ENCODE measurements at regions not wholly inside any gene's neighbourhood (a gene's known extent, or its start where the extent isn't known, plus 50 kb on each side); places are given as distances from the start of the nearest gene placed in this dataset.

DNA sequence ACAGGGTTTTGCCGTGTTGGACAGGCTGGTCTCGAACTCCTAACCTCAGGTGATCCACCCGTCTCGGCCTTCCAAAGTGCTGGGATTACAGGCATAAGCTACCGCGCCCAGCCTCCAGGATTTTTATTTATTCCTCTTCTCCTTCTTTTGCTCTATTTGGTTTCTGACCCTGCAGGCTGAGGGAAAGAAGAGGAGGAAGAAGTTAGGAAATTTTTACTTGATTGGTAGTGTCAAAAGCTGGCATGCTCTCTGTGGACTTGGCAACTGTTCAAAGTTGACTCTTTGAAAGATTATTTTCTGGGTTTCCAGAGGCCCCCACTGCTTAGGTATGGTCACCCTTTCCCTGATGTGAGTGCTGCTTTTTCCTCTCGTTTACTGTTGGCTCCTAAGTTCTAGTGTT is 372.2 kb downstream of the DIPK2A start:
- H3K27me3 ChIP-seq (replicated peaks; ENCODE audit: insufficient read depth): no peaks in the 10 kb centered on the region
- no peak overlapping the region for H3K27ac ChIP-seq
- TF ChIP-seq, protein P1, sequence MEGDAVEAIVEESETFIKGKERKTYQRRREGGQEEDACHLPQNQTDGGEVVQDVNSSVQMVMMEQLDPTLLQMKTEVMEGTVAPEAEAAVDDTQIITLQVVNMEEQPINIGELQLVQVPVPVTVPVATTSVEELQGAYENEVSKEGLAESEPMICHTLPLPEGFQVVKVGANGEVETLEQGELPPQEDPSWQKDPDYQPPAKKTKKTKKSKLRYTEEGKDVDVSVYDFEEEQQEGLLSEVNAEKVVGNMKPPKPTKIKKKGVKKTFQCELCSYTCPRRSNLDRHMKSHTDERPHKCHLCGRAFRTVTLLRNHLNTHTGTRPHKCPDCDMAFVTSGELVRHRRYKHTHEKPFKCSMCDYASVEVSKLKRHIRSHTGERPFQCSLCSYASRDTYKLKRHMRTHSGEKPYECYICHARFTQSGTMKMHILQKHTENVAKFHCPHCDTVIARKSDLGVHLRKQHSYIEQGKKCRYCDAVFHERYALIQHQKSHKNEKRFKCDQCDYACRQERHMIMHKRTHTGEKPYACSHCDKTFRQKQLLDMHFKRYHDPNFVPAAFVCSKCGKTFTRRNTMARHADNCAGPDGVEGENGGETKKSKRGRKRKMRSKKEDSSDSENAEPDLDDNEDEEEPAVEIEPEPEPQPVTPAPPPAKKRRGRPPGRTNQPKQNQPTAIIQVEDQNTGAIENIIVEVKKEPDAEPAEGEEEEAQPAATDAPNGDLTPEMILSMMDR (IDR thresholded peaks at IDR 0.05): no peak
- ATAC-seq (ENCODE audit: insufficient number of reproducible peaks, low FRiP score, low read depth) (no peak), DNase-seq (ENCODE audit: low spot score) (no peak)
- no peaks in the 10 kb centered on the region for H3K36me3 ChIP-seq
- H3K4me3 ChIP-seq: no peak overlapping the region
- no peaks in the 10 kb centered on the region for H3K9me3 ChIP-seq
- H3K4me1 ChIP-seq (ENCODE audit: control insufficient read depth in 1 of 2, low read depth in 2 of 2): no peaks in the 10 kb centered on the region

DNA sequence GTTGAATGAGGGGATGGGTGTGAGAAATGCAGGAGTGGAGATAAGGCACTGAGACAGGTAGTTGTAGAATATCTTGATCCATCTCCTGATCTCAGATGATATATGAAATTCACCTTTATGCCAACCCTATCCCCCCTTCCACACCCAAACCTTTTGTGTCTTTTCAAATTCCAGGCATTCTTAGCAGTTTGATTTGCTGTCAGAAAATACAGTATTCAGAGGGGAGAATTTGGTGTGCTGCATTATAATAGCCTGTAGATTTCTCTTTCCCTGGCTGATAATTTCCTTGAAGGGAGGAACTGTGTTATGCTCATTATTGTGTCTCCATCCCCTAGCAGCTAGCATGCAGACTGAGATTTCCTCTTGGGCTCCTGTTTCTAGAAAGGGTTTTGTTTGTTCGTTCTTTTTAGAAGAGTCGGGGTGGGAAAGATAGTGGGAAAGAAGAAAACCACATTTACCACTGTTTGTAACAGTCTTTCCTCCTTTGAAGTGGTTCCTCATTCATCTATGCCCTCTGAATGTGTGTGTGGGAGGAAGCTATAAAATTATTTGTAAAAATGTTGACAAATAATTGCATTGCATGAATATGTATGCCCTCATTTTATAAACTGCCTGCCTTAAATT is 373.4 kb downstream of the DIPK2A start:
- H3K9me3 ChIP-seq: no peaks in the 10 kb centered on the region

DNA sequence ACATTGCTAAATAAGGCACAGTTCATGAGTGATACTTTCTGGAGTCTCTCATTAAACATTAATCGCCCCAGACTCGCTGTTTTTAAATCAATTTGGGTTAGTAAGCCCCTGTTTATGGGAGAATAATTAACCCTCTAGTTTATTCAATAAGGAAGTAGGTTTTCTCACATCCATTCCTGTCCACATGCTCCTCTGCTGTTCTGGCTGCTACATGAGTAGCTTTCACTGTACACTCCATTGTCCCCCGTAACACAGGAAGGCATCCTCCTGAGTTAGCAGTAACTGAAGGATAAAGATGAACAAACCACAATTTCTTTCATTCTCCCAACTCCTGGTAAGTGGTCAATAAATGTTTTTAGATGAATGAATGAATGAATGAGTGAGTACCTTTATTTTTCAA is 378.5 kb downstream of the DIPK2A start:
- ATAC-seq (ENCODE audit: insufficient number of reproducible peaks, low FRiP score, low read depth): no peak

More for the DNA sequence above, 373.4 kb downstream of the DIPK2A start:
- ATAC-seq (ENCODE audit: insufficient number of reproducible peaks, low FRiP score, low read depth) (no peak), DNase-seq (ENCODE audit: low spot score) (no peak)
- no peak overlapping the region for H3K27ac ChIP-seq
- no peak overlapping the region for H3K4me3 ChIP-seq
- no peaks in the 10 kb centered on the region for H3K36me3 ChIP-seq
- H3K27me3 ChIP-seq (replicated peaks; ENCODE audit: insufficient read depth): no peaks in the 10 kb centered on the region
- TF ChIP-seq, protein P1 (IDR thresholded peaks at IDR 0.05): no peak
- H3K4me1 ChIP-seq (ENCODE audit: control insufficient read depth in 1 of 2, low read depth in 2 of 2): no peaks in the 10 kb centered on the region

DNA sequence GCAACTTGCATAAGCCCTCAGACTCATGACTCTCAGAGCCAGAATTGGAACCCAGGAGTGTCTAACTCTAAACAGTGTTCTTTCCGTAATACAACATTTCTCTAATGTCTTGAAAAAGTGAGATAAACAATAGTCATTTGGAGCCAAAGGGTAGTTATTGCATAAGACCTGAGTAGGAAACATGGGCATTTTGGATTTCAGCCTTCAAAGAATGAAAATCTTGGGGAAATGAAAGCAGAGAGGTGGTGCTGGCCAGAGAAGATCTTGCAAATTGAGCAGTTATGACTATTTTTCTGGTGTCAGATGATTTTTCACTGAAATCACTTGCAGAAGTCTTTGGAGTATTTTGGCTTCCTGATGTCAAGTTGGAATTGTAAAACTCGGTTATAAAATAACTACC is 379.4 kb downstream of the DIPK2A start:
- no peaks in the 10 kb centered on the region for H3K4me1 ChIP-seq (ENCODE audit: control insufficient read depth in 1 of 2, low read depth in 2 of 2)
- no peaks in the 10 kb centered on the region for H3K27me3 ChIP-seq (replicated peaks; ENCODE audit: insufficient read depth)
- H3K9me3 ChIP-seq: no peaks in the 10 kb centered on the region
- TF ChIP-seq, protein P1 (IDR thresholded peaks at IDR 0.05): no peak
- DNase-seq (ENCODE audit: low spot score) (no peak), ATAC-seq (ENCODE audit: insufficient number of reproducible peaks, low FRiP score, low read depth) (no peak)
- no peak overlapping the region for H3K4me3 ChIP-seq
- no peaks in the 10 kb centered on the region for H3K36me3 ChIP-seq
- no peak overlapping the region for H3K27ac ChIP-seq

More for the DNA sequence above, 378.5 kb downstream of the DIPK2A start:
- H3K27ac ChIP-seq: no peak overlapping the region
- no peaks in the 10 kb centered on the region for H3K36me3 ChIP-seq
- H3K4me1 ChIP-seq (ENCODE audit: control insufficient read depth in 1 of 2, low read depth in 2 of 2): no peaks in the 10 kb centered on the region
- no peaks in the 10 kb centered on the region for H3K27me3 ChIP-seq (replicated peaks; ENCODE audit: insufficient read depth)
- DNase-seq (ENCODE audit: low spot score): no peak
- H3K4me3 ChIP-seq: no peak overlapping the region
- H3K9me3 ChIP-seq: no peaks in the 10 kb centered on the region
- TF ChIP-seq, protein P1 (IDR thresholded peaks at IDR 0.05): no peak

DNA sequence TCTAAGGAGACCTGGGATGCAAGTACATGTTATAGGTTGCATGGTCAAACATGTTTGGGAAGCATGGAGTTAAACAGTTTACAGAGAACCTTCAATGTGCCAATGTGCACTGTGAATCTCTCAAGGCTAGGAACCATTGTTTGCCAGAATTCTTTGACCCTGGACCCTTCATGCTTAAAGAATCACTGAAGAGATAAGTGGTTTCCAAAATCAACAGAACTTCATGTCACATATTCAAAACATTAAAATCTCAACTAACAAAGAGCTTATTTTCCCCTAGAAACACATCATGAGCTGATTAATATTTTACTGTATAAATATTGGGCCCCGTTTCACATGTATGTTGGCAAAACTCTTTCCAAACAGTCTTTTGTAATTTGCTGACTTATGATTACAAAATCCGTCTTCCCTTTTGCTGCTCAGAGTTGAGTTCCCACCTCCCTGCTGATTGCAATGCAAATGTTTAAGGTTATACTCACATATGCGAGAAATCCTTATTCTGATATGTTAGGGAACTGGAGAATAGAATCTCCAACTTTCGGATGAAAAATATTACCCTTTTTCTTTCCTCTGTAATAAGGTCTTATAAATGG is 380.2 kb downstream of the DIPK2A start:
- Histone ChIP-seq H3K4me1 (ENCODE audit: control insufficient read depth in 1 of 2, low read depth in 2 of 2) (no peaks in the 10 kb centered on the region), H3K36me3 (no peaks in the 10 kb centered on the region), H3K9me3 (no peaks in the 10 kb centered on the region), H3K27ac (no peak overlapping the region), H3K4me3 (no peak overlapping the region), H3K27me3 (replicated peaks; ENCODE audit: insufficient read depth) (no peaks in the 10 kb centered on the region)
- TF ChIP-seq, protein P1 (IDR thresholded peaks at IDR 0.05): no peak
- ATAC-seq (ENCODE audit: insufficient number of reproducible peaks, low FRiP score, low read depth): no peak
- no peak for DNase-seq (ENCODE audit: low spot score)
